ENCODE measurements at regions not wholly inside any gene's neighbourhood (a gene's known extent, or its start where the extent isn't known, plus 50 kb on each side); places are given as distances from the start of the nearest gene placed in this dataset.

GRCh38 chr4:8775121-8775520 lies 96.5 kb downstream of the HMX1 start:
- H3K9me3 ChIP-seq = no peaks in the 10 kb centered on the region
- peaks cover 0 to 23% (median 8%) of the 10 kb centered on the region in 3 donors for H3K27me3 ChIP-seq
- TF ChIP-seq CTCF (IDR thresholded peaks at IDR 0.05) (no peak), POLR2AphosphoS5 (IDR thresholded peaks at IDR 0.05) (no peak)
- no peak overlapping the region for H3K27ac ChIP-seq
- intact Hi-C loops (cut with DNase I; ENCODE audit: low total_unique reads) = no loop called here
- no peak for DNase-seq
- H3K4me3 ChIP-seq = no peak overlapping the region
- H3K36me3 ChIP-seq = no peaks in the 10 kb centered on the region
- no peaks in the 10 kb centered on the region for H3K4me1 ChIP-seq
- WGBS, 5 donors = 67 to 76% (median 71%) methylated on average over 7 of the region's 7 CpGs

GRCh38 chr4:8774071-8774470 lies 97.6 kb downstream of the HMX1 start:
- intact Hi-C loops (cut with DNase I; ENCODE audit: low total_unique reads) = no loop called here
- Histone ChIP-seq H3K27ac (no peak overlapping the region), H3K4me1 (no peaks in the 10 kb centered on the region), H3K9me3 (no peaks in the 10 kb centered on the region), H3K36me3 (no peaks in the 10 kb centered on the region), H3K27me3 (peaks cover 0 to 16% (median 4%) of the 10 kb centered on the region in 3 donors), H3K4me3 (no peak overlapping the region)
- WGBS, 5 donors = 68 to 77% (median 72%) methylated on average over 9 to 10 of the region's 10 CpGs
- no peak for DNase-seq
- no peak for TF ChIP-seq CTCF (IDR thresholded peaks at IDR 0.05)
- TF ChIP-seq POLR2AphosphoS5 (IDR thresholded peaks at IDR 0.05) = no peak
- TF ChIP-seq POLR2A (IDR thresholded peaks at IDR 0.05) = no peak
- no peak for TF ChIP-seq EP300 (IDR thresholded peaks at IDR 0.05)

- 80 to 87% (median 83%) methylated on average over 24 to 36 of the region's 36 CpGs for WGBS, 5 donors
- Histone ChIP-seq H3K27me3 (peaks cover 0 to 20% (median 3%) of the 10 kb centered on the region in 3 donors), H3K4me3 (no peak overlapping the region), H3K36me3 (no peaks in the 10 kb centered on the region), H3K9me3 (no peaks in the 10 kb centered on the region), H3K4me1 (no peaks in the 10 kb centered on the region), H3K27ac (no peak overlapping the region)
- TF ChIP-seq POLR2AphosphoS5 (IDR thresholded peaks at IDR 0.05) (no peak), POLR2A (IDR thresholded peaks at IDR 0.05) (no peak), CTCF (IDR thresholded peaks at IDR 0.05) (no peak), EP300 (IDR thresholded peaks at IDR 0.05) (no peak)
- intact Hi-C loops (cut with DNase I; ENCODE audit: low total_unique reads) = no loop called here
- DNase-seq = no peak
Measured at GRCh38 chr4:8773124-8773931, 98.3 kb downstream of the HMX1 start.

- Histone ChIP-seq H3K27me3 (peaks cover 0 to 27% (median 3%) of the 10 kb centered on the region in 3 donors), H3K4me1 (no peaks in the 10 kb centered on the region), H3K27ac (no peak overlapping the region), H3K9me3 (no peaks in the 10 kb centered on the region), H3K36me3 (no peaks in the 10 kb centered on the region), H3K4me3 (no peak overlapping the region)
- intact Hi-C loops (cut with DNase I; ENCODE audit: low total_unique reads) = no loop called here
- TF ChIP-seq EP300 (IDR thresholded peaks at IDR 0.05) (no peak), POLR2AphosphoS5 (IDR thresholded peaks at IDR 0.05) (no peak), CTCF (IDR thresholded peaks at IDR 0.05) (no peak), POLR2A (IDR thresholded peaks at IDR 0.05) (no peak)
- DNase-seq = no peak
- 78 to 81% (median 78%) methylated on average over 14 of the region's 14 CpGs for WGBS, 5 donors
Measured at GRCh38 chr4:8772499-8773123, 99.0 kb downstream of the HMX1 start.

All from stomach (tissue), 8 donors.